SH-SY5Y (cell line): ENCODE measurements at regions not wholly inside any gene's neighbourhood (a gene's known extent, or its start where the extent isn't known, plus 50 kb on each side); places are given as distances from the start of the nearest gene placed in this dataset.

ENCODE experiments used
- GATA2 ChIP-seq: IDR thresholded peaks from 2 replicates; pipeline ENCODE4 v1.6.1; 2011; ENCODE audit warnings: mild to moderate bottlenecking, low read depth, low read length
- GATA3 ChIP-seq: IDR thresholded peaks from 2 replicates; pipeline ENCODE4 v1.6.1; 2011; ENCODE audit warnings: low read depth, mild to moderate bottlenecking, low read length, moderate library complexity

DNA sequence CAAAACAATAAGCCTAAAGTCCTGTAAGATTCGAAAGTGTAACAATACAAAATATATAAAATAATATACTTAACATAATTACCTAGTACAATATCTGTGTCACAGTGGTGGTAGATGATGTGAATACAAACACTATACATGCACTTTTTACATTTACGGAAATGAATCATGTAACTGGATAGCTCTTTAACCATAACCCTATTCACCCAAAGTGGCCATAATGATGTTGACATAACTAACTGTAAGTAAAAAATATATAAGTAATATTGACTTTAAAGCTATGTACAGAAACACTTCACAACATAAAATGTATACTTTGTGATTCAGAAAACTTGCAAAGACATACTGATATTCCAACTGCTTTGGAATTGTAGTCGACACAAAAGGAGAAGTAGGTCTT lies 616.9 kb upstream of the SLC8A1 start:
- no peak for TF ChIP-seq GATA3
- no peak for TF ChIP-seq GATA2
